ENCODE measurements at regions not wholly inside any gene's neighbourhood (a gene's known extent, or its start where the extent isn't known, plus 50 kb on each side); places are given as distances from the start of the nearest gene placed in this dataset.
A peak's percentile ranks its signal among the peaks of the same experiment; 100 is the strongest.
"Not testable (repeated sequence)": the region's sequence is repeated elsewhere in the genome, so short reads cannot be mapped to it uniquely, and the experiment has no call there.

DNA sequence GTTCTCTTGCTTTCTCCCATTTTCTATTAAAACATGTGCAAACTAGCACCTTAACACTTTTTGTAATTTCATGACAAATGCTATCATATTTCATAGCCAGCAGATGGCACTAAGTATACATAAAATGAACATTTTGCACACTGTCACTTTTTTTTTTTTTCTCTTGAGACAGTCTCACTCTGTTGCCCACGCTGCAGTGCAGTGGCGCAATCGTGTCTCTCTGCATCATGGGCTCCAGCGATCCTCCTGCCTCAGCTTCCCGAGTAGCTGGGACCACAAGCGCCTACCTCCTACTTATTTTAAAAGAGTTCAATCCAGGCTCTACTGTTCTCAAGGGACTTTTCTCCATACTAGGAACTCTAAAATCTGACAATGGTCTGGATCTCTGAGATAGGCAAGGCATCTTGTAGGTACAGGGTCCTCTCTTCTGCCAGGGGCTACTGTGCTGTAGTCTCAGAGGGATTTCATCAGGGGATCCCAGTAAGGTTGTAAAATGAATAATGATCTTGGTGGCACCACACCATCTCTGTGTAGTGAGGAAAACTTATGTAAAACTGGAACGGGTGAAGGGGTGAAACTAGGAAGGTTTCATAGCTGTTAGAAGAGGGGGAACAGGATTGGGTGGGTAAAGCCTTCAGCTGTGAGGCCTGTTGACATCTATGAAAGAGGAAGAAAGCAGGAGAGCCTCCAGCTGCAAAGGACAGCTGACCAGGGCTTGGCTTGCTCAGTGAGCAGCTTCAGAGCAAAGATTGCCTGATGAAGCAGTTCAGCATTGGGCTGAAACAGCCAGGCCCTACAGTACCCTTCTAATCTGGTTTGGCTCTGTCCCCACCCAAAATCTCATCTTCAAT lies 196.9 kb downstream of the AVL9 start:
- H3K4me1 ChIP-seq; FAIRE-seq; H3K4me3 ChIP-seq; H3K27ac ChIP-seq; intact Hi-C loops (cut with DNase I); H3K9me3 ChIP-seq; DNase-seq; H3K36me3 ChIP-seq; H3K27me3 ChIP-seq: not testable (repeated sequence)
- WGBS, 2 donors = 46 to 53% methylated on average over 7 of the region's 7 CpGs
- TF ChIP-seq, protein P1, sequence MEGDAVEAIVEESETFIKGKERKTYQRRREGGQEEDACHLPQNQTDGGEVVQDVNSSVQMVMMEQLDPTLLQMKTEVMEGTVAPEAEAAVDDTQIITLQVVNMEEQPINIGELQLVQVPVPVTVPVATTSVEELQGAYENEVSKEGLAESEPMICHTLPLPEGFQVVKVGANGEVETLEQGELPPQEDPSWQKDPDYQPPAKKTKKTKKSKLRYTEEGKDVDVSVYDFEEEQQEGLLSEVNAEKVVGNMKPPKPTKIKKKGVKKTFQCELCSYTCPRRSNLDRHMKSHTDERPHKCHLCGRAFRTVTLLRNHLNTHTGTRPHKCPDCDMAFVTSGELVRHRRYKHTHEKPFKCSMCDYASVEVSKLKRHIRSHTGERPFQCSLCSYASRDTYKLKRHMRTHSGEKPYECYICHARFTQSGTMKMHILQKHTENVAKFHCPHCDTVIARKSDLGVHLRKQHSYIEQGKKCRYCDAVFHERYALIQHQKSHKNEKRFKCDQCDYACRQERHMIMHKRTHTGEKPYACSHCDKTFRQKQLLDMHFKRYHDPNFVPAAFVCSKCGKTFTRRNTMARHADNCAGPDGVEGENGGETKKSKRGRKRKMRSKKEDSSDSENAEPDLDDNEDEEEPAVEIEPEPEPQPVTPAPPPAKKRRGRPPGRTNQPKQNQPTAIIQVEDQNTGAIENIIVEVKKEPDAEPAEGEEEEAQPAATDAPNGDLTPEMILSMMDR (IDR thresholded peaks at IDR 0.05) = peak in 1 of 4 donors; percentile 15
- ATAC-seq = peak in 3 of 4 donors; percentile 74 to 94 (median 92)

DNA sequence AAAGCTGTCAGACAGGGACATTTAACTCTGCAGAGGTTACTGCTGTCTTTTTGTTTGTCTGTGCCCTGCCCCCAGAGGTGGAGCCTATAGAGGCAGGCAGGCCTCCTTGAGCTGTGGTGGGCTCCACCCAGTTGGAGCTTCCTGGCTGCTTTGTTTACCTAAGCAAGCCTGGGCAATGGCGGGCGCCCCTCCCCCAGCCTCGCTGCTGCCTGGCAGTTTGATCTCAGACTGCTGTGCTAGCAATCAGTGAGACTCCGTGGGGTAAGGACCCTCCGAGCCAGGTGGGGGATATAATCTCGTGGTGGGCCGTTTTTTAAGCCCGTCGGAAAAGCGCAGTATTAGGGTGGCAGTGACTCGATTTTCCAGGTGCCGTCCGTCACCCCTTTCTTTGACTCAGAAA lies 192.8 kb downstream of the AVL9 start:
- 92 to 97% methylated on average over 11 to 13 of the region's 13 CpGs for WGBS, 2 donors
- H3K36me3 ChIP-seq; H3K9me3 ChIP-seq; DNase-seq; ATAC-seq; H3K27ac ChIP-seq; H3K4me1 ChIP-seq; H3K4me3 ChIP-seq; intact Hi-C loops (cut with DNase I); FAIRE-seq; H3K27me3 ChIP-seq: not testable (repeated sequence)

DNA sequence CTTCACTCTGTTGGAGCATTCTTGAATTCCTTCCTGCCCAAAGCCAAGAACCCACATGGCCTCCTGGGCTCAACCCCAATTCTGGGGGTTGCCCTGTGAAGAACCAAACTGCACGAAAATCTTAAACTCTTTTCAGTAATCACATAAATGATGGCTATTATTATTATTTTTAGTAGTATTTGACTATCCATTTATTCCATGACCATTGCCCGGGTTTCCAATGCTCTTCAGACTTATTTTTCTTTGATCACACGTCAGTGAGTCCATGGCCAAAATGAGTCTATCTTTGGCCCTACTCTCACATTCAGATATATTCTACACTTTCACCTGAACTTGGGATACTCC lies 185.9 kb downstream of the AVL9 start:
- ATAC-seq (no peak), DNase-seq (no peak), FAIRE-seq (no peak)
- TF ChIP-seq, protein P1 (IDR thresholded peaks at IDR 0.05) = no peak
- Histone ChIP-seq H3K4me3 (no peak overlapping the region), H3K27ac (no peak overlapping the region), H3K4me1 (peaks cover 0 to 6% (median 0%) of the 10 kb centered on the region in 3 donors), H3K36me3 (no peaks in the 10 kb centered on the region), H3K9me3 (no peaks in the 10 kb centered on the region), H3K27me3 (no peaks in the 10 kb centered on the region)
- intact Hi-C loops (cut with DNase I) = no loop called here
- 59 to 78% methylated on average over 3 of the region's 3 CpGs for WGBS, 2 donors

DNA sequence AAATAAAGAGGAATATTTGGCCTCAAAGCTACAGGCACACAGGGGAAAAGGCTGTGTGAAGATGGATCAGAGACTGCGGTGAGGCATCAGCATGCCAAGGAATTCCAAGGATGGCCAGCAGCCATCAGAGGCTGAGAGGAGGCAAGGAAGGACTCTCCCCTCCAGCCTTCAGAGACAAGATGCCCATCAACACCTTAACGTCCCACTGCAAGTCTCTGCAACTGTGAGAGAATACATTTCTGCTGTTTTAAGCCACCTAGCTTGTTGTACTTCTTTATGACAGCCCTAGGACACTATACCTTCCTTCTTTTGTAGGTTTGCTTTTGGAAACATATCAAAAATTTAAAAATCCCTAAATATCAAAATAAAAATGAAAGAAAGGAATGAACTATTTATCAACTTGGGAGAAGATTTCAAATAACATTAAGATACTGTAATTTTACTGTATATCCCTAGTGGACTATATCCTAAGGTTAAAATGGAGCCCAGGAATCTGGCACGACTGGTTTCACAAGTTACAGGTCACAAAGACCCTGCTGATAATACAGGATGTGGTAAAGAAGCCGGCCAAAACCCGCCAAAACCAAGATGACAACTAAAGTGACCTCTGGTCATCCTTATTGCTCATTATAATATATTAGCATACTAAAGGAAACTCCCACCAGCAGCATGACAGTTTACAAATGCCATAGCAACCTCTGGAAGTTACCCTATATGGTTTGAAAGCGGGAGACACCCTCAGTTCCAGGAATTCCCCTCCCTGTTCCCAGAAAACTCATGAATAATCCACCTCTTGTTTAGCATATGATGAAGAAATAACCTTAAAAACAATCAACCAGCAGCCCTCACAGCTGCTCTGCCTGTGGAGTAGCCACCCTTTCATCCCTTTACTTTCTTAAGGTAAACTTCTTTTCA lies 185.2 kb downstream of the AVL9 start:
- Histone ChIP-seq H3K9me3 (no peaks in the 10 kb centered on the region), H3K4me1 (peaks cover 0 to 6% (median 0%) of the 10 kb centered on the region in 3 donors), H3K36me3 (no peaks in the 10 kb centered on the region), H3K27ac (no peak overlapping the region), H3K27me3 (no peaks in the 10 kb centered on the region), H3K4me3 (no peak overlapping the region)
- TF ChIP-seq, protein P1 (IDR thresholded peaks at IDR 0.05) = no peak
- DNase-seq (peak in 1 of 6 donors; percentile 39), FAIRE-seq (no peak), ATAC-seq (peak in 3 of 4 donors; percentile 34 to 73 (median 64))
- intact Hi-C loops (cut with DNase I) = no loop called here
- 45 to 54% methylated on average over 6 of the region's 6 CpGs for WGBS, 2 donors

DNA sequence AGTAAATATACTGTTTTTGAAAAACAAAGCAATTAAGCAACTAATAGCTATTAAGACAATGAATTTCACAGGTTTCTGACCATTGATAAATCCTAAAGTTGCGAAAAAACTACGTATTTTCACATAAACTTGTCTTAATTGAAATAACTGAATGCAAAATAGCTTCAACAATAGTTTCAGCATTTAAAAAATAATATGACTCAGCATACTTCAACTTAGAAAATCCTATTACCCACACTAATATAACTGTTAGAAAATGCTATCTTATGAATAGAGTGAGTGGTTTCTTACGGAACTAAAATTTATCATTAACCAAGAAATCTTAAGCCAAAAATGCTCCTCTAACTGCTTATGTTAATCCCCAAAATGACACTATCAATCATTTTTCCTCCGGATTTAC lies 183.9 kb downstream of the AVL9 start:
- 83 to 87% methylated on average over 4 of the region's 4 CpGs for WGBS, 2 donors
- no peaks in the 10 kb centered on the region for H3K27me3 ChIP-seq
- no peaks in the 10 kb centered on the region for H3K9me3 ChIP-seq
- H3K27ac ChIP-seq = no peak overlapping the region
- H3K4me3 ChIP-seq = no peak overlapping the region
- FAIRE-seq (no peak), DNase-seq (no peak), ATAC-seq (no peak)
- H3K4me1 ChIP-seq = peaks cover 0 to 10% (median 0%) of the 10 kb centered on the region in 3 donors
- intact Hi-C loops (cut with DNase I) = no loop called here
- no peaks in the 10 kb centered on the region for H3K36me3 ChIP-seq
- TF ChIP-seq, protein P1 (IDR thresholded peaks at IDR 0.05) = no peak
